HL-60/S4 treated with phorbol 12-myristate 13-acetate at 8.2 ng/mL for 4 days and 3 days (cell line): ENCODE measurements at regions not wholly inside any gene's neighbourhood (a gene's known extent, or its start where the extent isn't known, plus 50 kb on each side); places are given as distances from the start of the nearest gene placed in this dataset.

Experiments used
- in situ Hi-C: fragments of 300-500 bp; cut with MboI; formaldehyde crosslinking; loops from 2 replicates; pipeline ENCODE4 v1.15.0; 2022; ENCODE audit warnings: low sequenced_read_pairs

DNA sequence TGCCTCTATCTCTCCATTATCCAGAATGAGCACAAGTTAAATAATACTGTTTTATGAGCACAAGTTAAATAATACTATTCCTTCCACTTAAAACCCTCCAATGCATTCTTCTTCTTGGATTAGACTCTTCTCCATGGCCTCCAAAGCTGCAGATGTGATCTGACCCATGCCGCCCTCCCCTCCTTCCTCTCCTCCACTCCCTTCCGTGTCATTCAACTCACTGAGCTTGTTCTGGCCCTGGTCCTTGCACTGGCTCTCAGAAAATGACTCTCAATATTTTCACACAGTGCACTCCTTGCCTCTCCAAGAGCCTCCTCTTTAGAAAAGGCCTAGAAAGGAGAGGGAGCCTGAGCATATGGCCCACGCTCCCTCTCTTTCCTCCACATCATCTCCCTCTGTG, 125.0 kb upstream of the CD93 start:
- in situ Hi-C loops, result no loop called here

DNA sequence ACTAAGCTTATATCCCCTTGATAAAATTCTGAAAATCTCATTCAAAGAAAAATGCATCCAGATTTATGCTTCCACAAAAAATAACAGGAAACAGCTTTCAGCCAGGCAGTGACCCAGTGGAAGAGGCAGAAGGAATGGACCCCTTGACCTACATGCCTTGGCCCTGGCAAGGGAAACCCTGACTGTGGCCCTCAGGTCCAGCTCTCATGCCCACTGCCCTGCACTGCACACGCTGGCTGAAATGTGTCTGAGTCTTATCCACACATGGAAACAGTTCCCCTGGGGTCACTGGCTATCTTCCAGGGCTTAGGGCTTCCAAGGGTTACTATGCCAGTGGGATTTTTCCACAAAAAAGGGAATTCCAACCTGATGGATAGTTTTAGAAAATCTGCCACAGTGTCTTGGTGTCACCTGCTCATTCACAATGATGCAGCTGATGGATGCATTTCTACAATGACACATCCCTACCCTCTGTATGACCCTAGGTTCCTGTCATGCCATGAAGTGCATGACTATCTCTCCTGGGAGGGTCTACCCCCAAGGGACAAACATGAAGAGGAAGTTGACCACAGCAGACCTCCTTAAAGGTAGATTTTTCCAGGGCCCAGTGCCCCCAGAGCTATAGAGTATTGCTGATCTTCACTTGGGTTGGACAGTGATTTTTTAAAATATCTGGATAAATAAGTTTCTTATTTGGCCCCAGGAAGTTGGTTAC, 121.9 kb upstream of the CD93 start:
- in situ Hi-C loops, result no loop called here

DNA sequence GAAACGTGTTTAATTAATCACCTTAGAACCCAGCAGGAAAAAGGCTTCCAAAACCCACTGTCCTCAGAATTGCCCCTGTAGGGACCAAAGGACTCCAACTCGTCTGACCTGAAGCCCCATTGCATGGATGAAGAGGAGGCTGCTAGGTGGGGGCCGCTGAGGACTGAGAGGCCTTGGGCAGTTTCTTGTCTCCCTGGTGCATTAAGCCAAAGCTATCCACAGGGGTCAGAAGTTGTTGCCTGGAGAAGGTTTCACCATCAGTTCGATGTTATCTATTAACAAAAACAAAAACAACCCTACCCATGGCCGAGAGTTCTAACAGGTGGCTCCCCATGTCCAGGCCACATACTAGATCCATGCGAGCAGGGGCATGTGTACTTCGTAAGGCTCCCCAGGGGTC, 120.9 kb upstream of the CD93 start:
- in situ Hi-C loops, result no loop called here

DNA sequence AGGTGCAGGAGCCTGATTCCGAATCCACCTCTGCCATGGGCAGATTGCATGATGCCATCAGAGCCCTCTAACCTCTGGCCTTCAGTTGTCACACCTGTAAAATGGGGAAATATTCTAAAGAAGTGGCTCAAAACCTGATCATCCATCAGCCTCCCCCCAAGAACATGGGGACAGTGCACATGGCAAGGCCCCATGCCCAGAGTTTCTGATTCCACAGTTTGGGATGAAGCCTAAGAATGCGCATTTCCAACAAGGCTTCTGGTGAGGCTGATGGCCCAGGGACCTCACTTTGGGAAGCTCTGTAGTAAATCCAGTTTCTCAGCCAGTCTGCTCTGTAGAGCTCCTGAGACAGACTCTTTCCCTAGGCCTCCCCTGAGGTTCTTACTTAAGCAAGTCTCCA, 119.9 kb upstream of the CD93 start:
- in situ Hi-C loops, result no loop called here

DNA sequence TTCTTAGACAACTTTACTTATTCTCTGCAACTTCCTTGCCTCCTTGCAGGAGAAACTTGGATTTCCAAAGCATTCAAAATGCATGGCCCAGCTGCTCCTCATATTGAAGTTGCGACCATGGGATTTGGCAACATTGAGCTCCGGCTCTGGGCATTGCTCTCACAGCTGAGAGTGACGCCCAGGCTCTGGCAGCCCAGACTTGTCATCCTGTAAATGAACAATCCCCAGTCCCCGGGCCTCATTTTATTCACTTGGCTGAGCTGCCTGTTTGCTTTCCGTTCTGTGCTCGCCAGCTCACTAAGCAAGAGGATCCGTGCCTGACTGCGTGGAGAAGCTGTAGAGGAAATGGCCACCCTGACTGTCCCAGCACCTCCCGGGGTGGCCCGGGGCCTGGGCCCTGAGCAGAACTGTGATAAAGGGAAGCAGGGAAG, 119.5 kb upstream of the CD93 start:
- in situ Hi-C loops, result no loop called here

DNA sequence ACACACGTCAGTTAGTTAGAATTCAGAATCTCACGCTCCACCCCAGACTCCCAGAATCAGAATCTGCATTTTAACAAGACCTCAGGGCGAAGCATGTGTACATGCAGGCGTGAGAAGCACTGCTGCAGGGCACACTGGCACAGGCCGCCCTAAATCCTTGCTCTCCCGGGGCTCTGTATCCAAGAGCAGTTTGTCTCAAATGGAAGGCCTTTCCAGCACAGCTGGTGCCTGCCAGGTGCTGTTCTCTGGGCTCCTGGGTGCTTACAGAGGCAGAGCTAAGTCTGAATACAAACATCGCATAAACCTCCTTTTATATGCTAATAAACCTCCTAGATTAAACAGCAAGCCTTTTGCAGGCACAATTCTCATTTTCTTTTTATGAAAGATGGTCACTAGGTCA, 119.1 kb upstream of the CD93 start:
- in situ Hi-C loops, result no loop called here

DNA sequence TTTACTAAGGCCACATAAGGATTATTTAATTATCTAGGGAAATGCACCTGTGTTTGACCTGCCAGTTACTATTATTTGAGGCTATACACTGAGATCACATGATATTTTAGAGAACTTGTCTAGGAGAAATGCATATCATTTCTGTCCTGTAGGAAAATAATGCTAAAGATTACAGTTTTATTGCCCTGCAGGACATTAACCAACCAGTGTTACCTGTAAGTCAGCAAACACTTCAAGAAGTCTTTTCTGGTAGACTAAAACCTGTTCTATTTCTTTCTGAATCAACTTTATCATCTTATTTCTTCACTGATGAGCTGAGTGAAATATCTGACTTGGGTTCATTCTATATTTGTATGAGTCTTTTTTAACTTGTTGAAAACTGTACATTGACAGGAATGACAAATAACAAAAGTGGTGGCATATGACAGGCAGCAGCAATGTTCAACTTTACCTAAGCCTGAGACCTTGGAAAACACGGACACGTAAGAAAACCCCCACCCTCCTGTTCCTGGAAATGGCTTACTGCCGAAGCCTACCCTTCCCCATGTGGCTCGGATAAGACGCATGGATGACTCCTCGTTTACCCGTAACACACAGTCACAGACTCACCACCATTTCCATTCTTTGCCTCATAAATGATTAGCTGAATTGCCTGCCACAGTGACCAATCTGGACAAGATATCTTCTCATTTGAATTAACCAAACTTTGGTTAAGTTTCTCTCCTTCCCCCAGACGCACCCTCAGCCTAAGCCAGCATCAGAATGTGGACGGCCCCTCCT, 118.0 kb upstream of the CD93 start:
- in situ Hi-C loops, result no loop called here

DNA sequence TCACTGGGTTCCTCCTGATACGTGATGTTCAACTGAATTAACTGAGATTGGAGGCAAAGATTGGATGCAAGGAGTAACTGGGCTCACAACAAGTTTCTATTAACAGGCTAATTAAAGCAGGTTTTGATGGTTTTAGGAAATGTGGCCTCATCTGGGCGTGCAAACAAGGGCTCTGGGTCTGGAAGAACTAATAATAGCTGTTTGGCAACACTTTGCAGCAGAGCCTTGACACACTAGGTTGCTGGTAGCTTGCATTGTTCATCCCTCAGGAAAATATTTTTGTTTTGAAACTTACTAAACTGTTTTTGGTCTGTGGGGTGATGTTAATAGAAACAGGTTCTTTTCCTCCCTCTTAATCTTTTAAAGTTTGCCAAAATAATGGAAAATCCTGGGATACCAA, 117.2 kb upstream of the CD93 start:
- in situ Hi-C loops, result no loop called here

DNA sequence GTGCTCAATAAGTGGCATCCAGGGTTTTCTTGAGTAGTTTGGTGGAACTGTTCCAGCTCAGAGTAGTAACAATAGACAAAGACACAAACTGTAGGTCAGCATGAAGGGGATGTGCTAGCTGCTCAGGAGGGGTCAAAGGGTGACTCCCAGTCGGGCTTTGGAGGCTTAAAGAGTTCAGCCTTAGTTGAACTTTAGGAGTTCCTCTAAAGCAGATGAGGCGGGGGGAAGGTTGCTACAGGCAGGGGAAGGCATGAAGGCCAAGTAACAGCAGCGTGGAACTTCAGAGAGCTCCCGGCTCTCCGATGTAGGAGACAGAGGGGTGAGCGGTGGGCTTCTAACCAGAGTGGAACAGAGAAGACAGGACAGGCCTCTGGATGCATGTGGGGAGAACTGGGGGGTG, 115.5 kb upstream of the CD93 start:
- in situ Hi-C loops, result no loop called here

DNA sequence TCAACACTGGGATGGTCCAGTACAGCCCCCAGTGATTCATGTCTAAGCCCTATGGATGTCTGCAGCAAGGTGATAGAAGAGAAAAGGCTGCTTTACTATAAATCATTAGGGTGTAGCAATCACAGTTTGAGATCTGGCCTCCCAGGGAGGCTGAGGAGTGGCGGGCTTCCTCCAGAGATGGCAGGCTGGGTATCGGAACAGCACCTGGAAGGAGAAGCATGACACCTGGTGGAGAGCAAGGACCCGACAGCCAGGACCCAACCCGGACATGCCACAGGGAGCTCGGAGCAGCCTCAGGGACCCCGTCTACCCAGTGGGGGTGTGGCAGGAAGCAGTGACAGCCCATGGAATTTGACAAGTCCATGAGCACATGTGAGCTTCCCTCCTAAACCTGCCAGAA, 114.8 kb upstream of the CD93 start:
- in situ Hi-C loops, result no loop called here

DNA sequence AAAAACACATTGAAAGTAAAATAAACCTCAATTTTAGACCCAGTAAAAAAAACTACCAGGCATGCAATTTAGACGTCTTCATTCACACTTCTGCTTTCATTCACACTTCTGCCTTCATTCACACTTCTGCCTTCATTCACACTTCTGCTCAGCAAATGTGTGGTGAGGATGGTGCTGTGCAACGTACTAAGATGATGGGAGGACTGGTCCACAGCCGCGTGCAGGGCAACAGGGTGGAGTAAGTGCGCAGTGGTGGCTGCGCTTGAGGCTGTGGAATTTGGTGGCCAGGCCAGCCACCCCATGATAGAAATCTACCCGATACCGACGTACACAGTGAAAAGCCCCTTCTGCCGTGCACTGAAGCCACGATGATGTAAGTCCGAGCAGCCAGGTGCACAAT, 114.3 kb upstream of the CD93 start:
- in situ Hi-C loops, result no loop called here

DNA sequence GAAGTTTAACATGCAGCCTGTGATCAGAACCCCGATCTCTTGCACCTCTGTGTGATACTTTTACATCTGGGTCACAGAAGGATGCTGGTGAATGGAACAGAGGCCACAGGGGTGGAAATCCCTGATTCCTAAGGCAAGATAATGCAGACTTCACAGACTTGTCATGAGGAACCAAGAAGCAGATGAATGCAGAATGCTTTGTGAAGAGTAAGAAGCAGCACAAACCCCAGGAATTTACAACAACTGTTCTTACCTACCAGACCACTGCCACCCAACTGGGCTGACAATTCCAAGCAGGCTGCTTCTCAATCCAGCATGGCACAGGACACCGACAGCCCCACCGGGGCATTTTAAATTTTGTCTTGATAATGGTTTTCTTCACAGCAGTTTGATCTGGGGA, 113.2 kb upstream of the CD93 start:
- in situ Hi-C loops, result no loop called here

DNA sequence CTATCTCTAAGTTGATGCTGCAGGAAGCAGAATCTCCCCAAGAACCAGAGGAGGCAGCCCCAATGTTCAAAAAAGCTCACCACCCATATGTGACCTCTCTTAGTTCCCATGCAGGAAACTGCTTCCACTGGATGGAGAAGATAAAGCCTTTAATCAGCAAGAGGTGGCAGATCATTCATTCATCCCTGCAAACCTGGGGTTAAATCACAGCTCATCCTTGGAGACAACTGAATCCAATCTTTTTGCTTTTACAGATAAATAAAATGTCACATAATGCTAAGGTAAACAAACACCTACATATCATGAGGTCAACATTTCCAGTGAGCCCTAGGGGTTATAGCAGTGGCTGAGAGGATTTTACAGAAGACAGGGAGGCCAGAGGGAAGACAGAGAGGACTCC, 112.7 kb upstream of the CD93 start:
- in situ Hi-C loops, result no loop called here

DNA sequence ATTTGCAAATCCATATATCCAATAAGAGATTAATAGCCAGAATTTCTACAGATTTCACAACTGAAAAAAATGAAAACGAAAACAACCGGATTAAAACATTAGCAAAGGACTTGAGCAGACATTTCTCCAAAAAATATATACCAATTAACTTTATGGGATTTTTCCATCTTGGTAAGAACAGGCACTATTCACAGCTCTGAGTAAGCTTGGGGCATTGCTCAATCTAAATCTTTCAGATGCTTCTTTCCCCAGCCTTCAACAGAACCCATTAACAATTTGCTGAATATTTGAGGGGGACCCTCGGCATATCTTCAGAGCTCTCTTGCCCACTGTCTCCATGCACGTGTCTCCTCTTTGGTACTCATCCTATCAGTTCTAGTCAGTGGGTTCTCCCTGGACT, 111.7 kb upstream of the CD93 start:
- in situ Hi-C loops, result no loop called here

DNA sequence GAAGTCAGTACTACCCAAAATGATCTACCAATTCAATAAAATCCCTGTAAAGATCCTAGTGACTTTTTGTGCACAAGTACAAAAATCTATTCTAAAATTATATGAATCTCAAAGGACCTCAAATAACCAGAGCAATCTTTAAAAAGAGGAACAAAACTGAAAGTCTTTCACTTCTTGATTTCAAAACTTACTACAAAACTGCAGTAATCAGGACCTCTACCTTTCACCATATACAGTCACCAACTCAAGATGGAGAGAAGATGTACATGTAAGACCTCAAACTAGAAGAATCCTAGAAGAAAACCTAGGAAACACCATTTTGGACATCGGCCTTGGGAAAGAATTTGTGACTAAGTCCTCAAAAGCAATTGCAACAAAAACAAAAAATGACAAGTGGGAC, 109.5 kb upstream of the CD93 start:
- in situ Hi-C loops, result no loop called here

DNA sequence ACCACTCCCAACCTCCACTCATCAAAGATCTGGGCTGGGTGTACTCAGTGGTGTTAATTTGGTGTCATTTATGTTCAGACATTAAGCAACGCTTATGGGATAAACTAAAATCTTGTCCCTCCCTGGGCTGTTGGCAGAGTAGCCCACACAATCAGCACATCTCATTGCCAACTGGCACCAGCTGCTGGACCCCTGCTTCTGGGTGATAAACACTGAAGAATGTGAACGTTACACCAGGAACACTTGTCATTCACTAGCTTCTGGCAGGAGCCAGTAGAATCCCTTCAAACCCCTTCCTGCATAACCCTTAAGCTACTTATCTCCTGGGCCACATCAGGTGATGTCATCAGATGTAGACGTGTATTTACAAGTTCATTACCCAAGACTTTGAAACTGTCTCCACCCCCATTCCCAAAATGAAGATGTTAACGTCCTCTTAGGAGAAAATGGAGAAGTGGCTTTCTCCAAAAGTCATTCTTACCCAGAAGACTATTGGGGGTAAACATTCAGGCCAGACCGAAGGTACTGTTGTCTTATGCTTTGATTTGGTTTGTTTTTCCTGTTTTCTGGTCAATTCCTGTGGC, 107.8 kb upstream of the CD93 start:
- in situ Hi-C loops, result no loop called here

DNA sequence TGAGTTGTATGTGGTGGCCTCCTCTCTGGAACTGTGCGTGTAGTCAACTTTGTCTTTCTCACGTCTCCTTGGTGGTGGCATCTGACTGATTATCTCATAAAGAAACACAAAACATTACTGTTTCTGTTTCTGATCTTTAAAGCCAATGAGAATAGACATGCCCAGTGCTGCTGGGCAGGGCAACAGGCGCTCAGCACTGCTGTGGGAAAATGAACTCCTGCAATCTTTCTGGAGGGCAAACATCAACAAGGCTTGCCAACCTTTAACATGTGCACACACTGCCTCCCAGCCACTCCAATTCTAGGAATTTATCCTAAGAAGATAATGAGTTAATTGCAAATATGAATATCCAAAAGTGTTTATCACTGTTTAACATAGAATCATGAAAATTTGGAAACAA, 106.3 kb upstream of the CD93 start:
- in situ Hi-C loops, result no loop called here

DNA sequence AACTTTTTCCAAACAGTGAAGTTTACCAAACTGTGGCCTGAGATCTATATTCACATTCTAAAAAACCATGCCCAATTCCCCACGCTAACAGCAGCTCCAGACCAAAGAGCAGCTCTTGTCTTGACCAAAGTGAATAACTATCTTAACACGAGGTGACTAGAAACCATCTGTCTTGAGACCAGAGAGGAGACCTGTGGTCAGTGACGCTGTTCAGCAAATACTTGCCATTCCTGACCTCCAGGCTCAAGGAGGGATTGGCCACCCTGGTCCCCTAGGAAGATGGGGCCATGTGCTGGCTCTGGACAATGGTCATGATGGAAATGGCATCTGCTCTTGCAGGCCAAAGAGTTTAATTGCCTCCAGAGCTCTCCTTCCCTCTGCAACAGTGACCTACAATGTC, 104.4 kb upstream of the CD93 start:
- in situ Hi-C loops, result no loop called here

DNA sequence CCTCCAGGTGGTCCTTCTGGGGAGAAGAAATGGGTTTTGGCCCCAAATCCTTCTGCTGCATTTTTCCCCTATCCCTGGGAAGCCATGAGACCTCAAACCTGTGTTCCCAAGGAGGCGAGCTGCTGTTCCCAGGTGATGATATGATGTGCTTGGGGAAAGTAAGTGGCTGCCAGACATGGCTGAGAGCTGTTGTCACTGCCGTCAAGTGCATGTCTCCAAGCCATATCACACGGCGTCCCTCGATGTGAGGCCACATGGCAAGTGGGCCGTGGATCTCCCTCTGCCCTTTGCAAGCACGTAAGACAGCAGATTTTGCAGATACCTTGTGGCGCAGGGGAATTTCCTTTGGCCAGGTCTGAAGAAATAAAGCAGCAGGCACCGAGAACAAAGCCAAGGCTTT, 103.7 kb upstream of the CD93 start:
- in situ Hi-C loops, result no loop called here

DNA sequence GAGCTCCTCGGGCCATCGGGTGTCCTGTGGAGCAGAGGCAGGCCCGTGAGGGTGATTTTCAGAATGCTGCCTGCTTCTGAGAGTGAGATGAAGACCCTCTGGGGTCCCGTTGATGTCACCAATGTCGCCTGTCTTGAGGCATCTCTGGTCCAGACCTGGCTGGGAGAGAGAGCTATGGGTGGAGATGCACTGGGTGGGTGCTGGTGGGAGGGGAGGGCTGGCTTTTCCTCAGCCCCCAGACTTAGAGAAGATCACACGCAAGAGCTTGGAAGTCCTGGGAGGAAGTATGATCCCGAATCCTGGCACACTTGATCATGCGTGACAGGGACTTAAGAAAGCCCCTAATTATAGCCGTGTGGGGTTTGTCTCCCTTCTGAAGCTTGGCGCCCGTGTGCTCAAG, 103.2 kb upstream of the CD93 start:
- in situ Hi-C loops, result no loop called here

DNA sequence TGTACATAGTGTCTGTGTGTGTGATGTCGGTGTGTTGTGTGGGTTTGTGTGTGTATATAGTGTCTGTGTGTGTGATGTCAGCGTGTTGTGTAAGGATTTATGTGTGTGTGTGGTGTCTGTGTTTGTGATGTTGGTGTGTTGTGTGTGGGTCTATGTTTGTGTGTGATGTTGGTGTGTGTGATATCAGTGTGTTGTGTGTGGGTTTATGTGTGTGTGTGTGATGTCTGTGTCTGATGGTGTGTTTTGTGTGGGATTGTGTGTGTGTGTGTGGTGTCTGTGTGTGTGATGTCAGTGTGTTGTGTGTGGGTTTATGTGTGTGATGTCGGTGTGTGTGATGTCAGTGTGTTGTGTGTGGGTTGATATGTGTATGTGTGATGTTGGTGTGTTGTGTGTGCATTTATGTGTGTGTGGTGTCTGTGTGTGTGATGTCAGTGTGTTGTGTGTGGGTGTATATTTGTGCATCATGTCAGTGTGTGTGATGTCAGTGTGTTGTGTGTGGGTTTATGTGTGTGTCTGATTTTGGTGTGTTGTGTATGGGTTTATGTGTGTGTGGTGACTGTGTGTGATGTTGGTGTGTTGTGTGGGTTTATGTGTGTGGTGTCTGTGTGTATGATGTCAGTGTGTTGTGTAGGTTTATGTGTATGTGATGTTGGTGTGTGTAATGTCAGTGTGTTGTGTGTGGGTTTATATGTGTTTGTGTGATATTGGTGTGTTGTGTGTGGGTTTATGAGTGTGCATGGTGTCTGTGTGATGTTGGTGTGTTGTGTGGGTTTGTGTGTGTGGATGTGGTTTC, 102.4 kb upstream of the CD93 start:
- in situ Hi-C loops, result no loop called here

DNA sequence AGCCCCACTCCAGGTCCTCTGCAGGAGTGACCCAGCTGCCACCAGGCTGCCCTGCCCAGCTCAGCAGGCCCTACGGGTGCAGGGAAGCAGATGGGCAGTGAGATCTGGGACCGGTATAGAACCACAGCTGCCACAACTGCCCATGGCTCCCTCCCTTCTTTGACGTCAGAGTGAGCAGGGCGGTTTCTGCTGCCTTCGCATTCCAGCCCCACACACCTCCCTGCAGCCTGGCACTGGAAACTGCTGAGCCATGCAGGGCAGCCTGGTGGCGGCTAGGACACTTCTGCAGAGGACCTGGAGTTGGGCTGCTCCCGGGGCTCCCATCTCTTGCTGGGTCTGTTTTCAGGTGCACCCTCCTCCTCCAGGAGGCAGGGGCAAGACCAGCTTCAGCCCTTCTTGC, 101.6 kb upstream of the CD93 start:
- in situ Hi-C loops, result no loop called here
